IMR-90 (cell line): ENCODE measurements at regions not wholly inside any gene's neighbourhood (a gene's known extent, or its start where the extent isn't known, plus 50 kb on each side); places are given as distances from the start of the nearest gene placed in this dataset.

ENCODE experiments used
- ATAC-seq: fragments of 200-7000 bp; cut with Tn5 transposase; 2 replicates; pipeline ENCODE4 v1.9.1; 2020; ENCODE audit warnings: low read depth, mild to moderate bottlenecking, moderate library complexity
- BruUV-seq: library from RNA; stranded (reverse); fragments of 400-500 nt; replicated peaks from 2 replicates; lab custom pipeline; 2021; lab: Mats Ljungman, UMichigan
- CTCF ChIA-PET: fragments of 300-600 bp; formaldehyde crosslinking; extraction: SDS; loops from one replicate; lab custom pipeline; 2021; ENCODE audit warnings: antibody characterized with exemption; lab: Yijun Ruan, JAX
- POLR2A ChIA-PET: fragments of 300-600 bp; sonication (Branson Sonifier 250); formaldehyde crosslinking; loops from one replicate; lab custom pipeline; 2022; ENCODE audit warnings: antibody characterized with exemption; ENCODE audit not compliant: unreplicated experiment; lab: Charles Lee
- DNase-seq: peaks from one replicate; pipeline ENCODE4 v3.0.0; 2013
- H2AFZ ChIP-seq: replicated peaks from 2 replicates; pipeline ENCODE3; 2013; ENCODE audit warnings: low read length, mild to moderate bottlenecking; ENCODE audit not compliant: poor library complexity
- H2AK5ac ChIP-seq: 2 replicates; pipeline ENCODE4 v1.6.1; 2013; ENCODE audit warnings: low read depth, low read length, inconsistent platforms
- H2AK9ac ChIP-seq: replicated peaks from 2 replicates; pipeline ENCODE3; 2013; ENCODE audit warnings: mild to moderate bottlenecking, low read depth, low read length, moderate library complexity; ENCODE audit not compliant: poor library complexity
- H2BK120ac ChIP-seq: 2 replicates; pipeline ENCODE4 v1.6.1; 2013; ENCODE audit warnings: low read depth, low read length, inconsistent platforms
- H2BK15ac ChIP-seq: 3 replicates; pipeline ENCODE4 v1.6.1; 2013; ENCODE audit warnings: low read depth, low read length, inconsistent platforms
- H2BK20ac ChIP-seq: 2 replicates; pipeline ENCODE4 v1.6.1; 2013; ENCODE audit warnings: low read depth, mild to moderate bottlenecking, inconsistent platforms, low read length, moderate library complexity
- H2BK5ac ChIP-seq: 2 replicates; pipeline ENCODE4 v1.6.1; 2013; ENCODE audit warnings: mild to moderate bottlenecking, low read depth, low read length, inconsistent platforms; ENCODE audit not compliant: poor library complexity, severe bottlenecking
- H3K14ac ChIP-seq: replicated peaks from 2 replicates; pipeline ENCODE4 v1.6.1; 2013; ENCODE audit warnings: low read depth, low read length, inconsistent platforms
- H3K18ac ChIP-seq: 2 replicates; pipeline ENCODE4 v1.6.1; 2013; ENCODE audit warnings: low read depth, low read length, control low read depth
- H3K23ac ChIP-seq: 2 replicates; pipeline ENCODE4 v1.6.1; 2013; ENCODE audit warnings: low read depth, low read length, inconsistent platforms
- H3K27ac ChIP-seq: 2 replicates; pipeline ENCODE4 v1.5.1; 2013; ENCODE audit warnings: mild to moderate bottlenecking, control low read depth, low read length; ENCODE audit not compliant: insufficient read depth
- H3K27me3 ChIP-seq: 2 replicates; pipeline ENCODE4 v1.6.1; 2013; ENCODE audit warnings: low read length; ENCODE audit not compliant: control insufficient read depth, insufficient read depth
- H3K36me3 ChIP-seq: 2 replicates; pipeline ENCODE4 v1.6.1; 2013; ENCODE audit warnings: low read length, mixed read lengths; ENCODE audit not compliant: control insufficient read depth, insufficient read depth
- H3K4ac ChIP-seq: 2 replicates; pipeline ENCODE4 v1.6.1; 2013; ENCODE audit warnings: low read depth, low read length, inconsistent platforms
- H3K4me1 ChIP-seq: 2 replicates; pipeline ENCODE4 v1.6.1; 2013; ENCODE audit warnings: low read length, mixed read lengths; ENCODE audit not compliant: control insufficient read depth, insufficient read depth
- H3K4me2 ChIP-seq: 2 replicates; pipeline ENCODE4 v1.6.1; 2013; ENCODE audit warnings: low read depth, mild to moderate bottlenecking, control low read depth, low read length, moderate library complexity
- H3K4me3 ChIP-seq: 2 replicates; pipeline ENCODE4 v1.5.1; 2013; ENCODE audit warnings: low read depth, mild to moderate bottlenecking, control low read depth, low read length, moderate library complexity; ENCODE audit not compliant: insufficient read depth
- H3K56ac ChIP-seq: 2 replicates; pipeline ENCODE4 v1.6.1; 2013; ENCODE audit warnings: low read length, inconsistent platforms; ENCODE audit not compliant: insufficient read depth; ENCODE audit errors: extremely low read depth
- H3K79me1 ChIP-seq, 2 experiments: 2 replicates each; pipeline ENCODE4 v1.6.1; 2013; ENCODE audit warnings: low read length in 2 of 2, inconsistent platforms in 1 of 2, low read depth in 1 of 2
- H3K9ac ChIP-seq: 2 replicates; pipeline ENCODE4 v1.6.1; 2013; ENCODE audit warnings: low read depth, low read length, control low read depth
- H3K9me1 ChIP-seq: 2 replicates; pipeline ENCODE4 v1.6.1; 2013; ENCODE audit warnings: low read length, inconsistent platforms; ENCODE audit not compliant: insufficient read depth
- H3K9me3 ChIP-seq: 2 replicates; pipeline ENCODE4 v1.6.1; 2013; ENCODE audit warnings: low read length; ENCODE audit not compliant: control insufficient read depth, insufficient read depth
- H4K20me1 ChIP-seq: 2 replicates; pipeline ENCODE4 v1.6.1; 2013; ENCODE audit warnings: low read length, inconsistent platforms; ENCODE audit not compliant: insufficient read depth
- H4K5ac ChIP-seq: 2 replicates; pipeline ENCODE4 v1.6.1; 2013; ENCODE audit warnings: mild to moderate bottlenecking, low read depth, low read length, control low read depth
- H4K8ac ChIP-seq, 2 experiments: 2 replicates each; pipeline ENCODE4 v1.6.1; 2013; ENCODE audit warnings: low read depth in 2 of 2, low read length in 2 of 2, control low read depth in 1 of 2, inconsistent platforms in 1 of 2
- H4K91ac ChIP-seq: 2 replicates; pipeline ENCODE4 v1.6.1; 2013; ENCODE audit warnings: low read depth, low read length, inconsistent platforms; ENCODE audit not compliant: insufficient read depth
- BHLHE40 ChIP-seq: fragments of 150-350 bp; IDR thresholded peaks from 2 replicates; pipeline ENCODE4 v1.6.1; 2016; ENCODE audit warnings: mild to moderate bottlenecking, low read depth, low read length
- CEBPB ChIP-seq: IDR thresholded peaks from 2 replicates; pipeline ENCODE4 v1.6.1; 2012; ENCODE audit warnings: low read depth, low read length, improper control_type of control experiment
- CHD1 ChIP-seq: IDR thresholded peaks from 2 replicates; pipeline ENCODE4 v1.6.1; 2012; ENCODE audit warnings: low read depth, low read length, improper control_type of control experiment
- CTCF ChIP-seq: conservative IDR thresholded peaks from 2 replicates; pipeline ENCODE4 v1.5.1; 2012; ENCODE audit warnings: mild to moderate bottlenecking, low read depth, low read length, improper control_type of control experiment
- ELK1 ChIP-seq: fragments of 150-350 bp; IDR thresholded peaks from 2 replicates; pipeline ENCODE4 v1.6.1; 2016; ENCODE audit warnings: low read depth, mild to moderate bottlenecking, low read length, moderate library complexity, borderline replicate concordance
- FOS ChIP-seq: fragments of 150-350 bp; IDR thresholded peaks from 2 replicates; pipeline ENCODE4 v1.6.1; 2016; ENCODE audit warnings: low read depth, low read length
- MAFK ChIP-seq: IDR thresholded peaks from 2 replicates; pipeline ENCODE4 v1.6.1; 2012; ENCODE audit warnings: low read depth, low read length, improper control_type of control experiment
- MAZ ChIP-seq: IDR thresholded peaks from 2 replicates; pipeline ENCODE4 v1.6.1; 2012; ENCODE audit warnings: low read depth, mild to moderate bottlenecking, low read length, improper control_type of control experiment, moderate library complexity, borderline replicate concordance
- MXI1 ChIP-seq: IDR thresholded peaks from 2 replicates; pipeline ENCODE4 v1.6.1; 2012; ENCODE audit warnings: low read depth, mild to moderate bottlenecking, low read length, moderate library complexity, borderline replicate concordance
- NFE2L2 ChIP-seq: fragments of 150-350 bp; IDR thresholded peaks from 2 replicates; pipeline ENCODE4 v1.6.1; 2016; ENCODE audit warnings: low read depth, mild to moderate bottlenecking, low read length
- POLR2A ChIP-seq: IDR thresholded peaks from 2 replicates; pipeline ENCODE4 v1.6.1; 2012; ENCODE audit warnings: mild to moderate bottlenecking, low read depth, low read length
- RAD21 ChIP-seq: IDR thresholded peaks from 2 replicates; pipeline ENCODE4 v1.6.1; 2012; ENCODE audit warnings: low read length, improper control_type of control experiment
- RCOR1 ChIP-seq: IDR thresholded peaks from 2 replicates; pipeline ENCODE4 v1.6.1; 2012; ENCODE audit warnings: mild to moderate bottlenecking, low read length, improper control_type of control experiment; ENCODE audit not compliant: insufficient replicate concordance
- RFX5 ChIP-seq: IDR thresholded peaks from 2 replicates; pipeline ENCODE4 v1.8.0; 2012; ENCODE audit warnings: low read depth, mild to moderate bottlenecking, low read length, moderate library complexity
- SMC3 ChIP-seq: fragments of 150-350 bp; IDR thresholded peaks from 2 replicates; pipeline ENCODE4 v1.6.1; 2016; ENCODE audit warnings: low read depth, mild to moderate bottlenecking, antibody characterized with exemption, low read length, moderate library complexity
- USF2 ChIP-seq: fragments of 150-350 bp; IDR thresholded peaks from 2 replicates; pipeline ENCODE4 v1.6.1; 2017; ENCODE audit warnings: mild to moderate bottlenecking, antibody characterized with exemption, low read length, low read depth
- whole genome bisulfite sequencing, 2 experiments: methylation state at CpG; one replicate each; pipeline versions ENCODE4 v1.1.5 to v1.1.7; 2013; ENCODE audit warnings: missing lambda C conversion rate in 2 of 2; ENCODE audit not compliant: insufficient read length in 1 of 2; ENCODE audit errors: extremely low coverage in 2 of 2; 5-methylcytosine and 5-hydroxymethylcytosine counted together
- dilution Hi-C: fragments of 300-500 bp; cut with HindIII; formaldehyde crosslinking; loops from one replicate; pipeline ENCODE4 v1.14.3; 2018; ENCODE audit warnings: low sequenced_read_pairs; ENCODE audit not compliant: unreplicated experiment
- in situ Hi-C: fragments of 300-500 bp; cut with MboI; formaldehyde crosslinking; loops from 3 replicates; pipeline ENCODE4 v1.14.3; 2019; ENCODE audit warnings: low sequenced_read_pairs, inconsistent platforms, mixed read lengths
- intact Hi-C: fragments of 100-400 bp; cut with micrococcal nuclease; formaldehyde crosslinking; loops from 2 replicates; pipeline ENCODE4 v1.10.0; 2022

GRCh38 chr2:235206399-235206798 lies 254.6 kb downstream of the SH3BP4 start:
- ChIA-PET POLR2A (no interaction called here), CTCF (no interaction called here)
- no peak overlapping the region for H3K27ac ChIP-seq
- peaks cover 41% of the 10 kb centered on the region for H3K27me3 ChIP-seq
- WGBS, 2 experiments: 33% methylated on average over 1 of the region's 10 CpGs; no CpG with 5 or more reads in 1 of the 2 experiments
- H2AK9ac ChIP-seq: no peak overlapping the region
- no peak overlapping the region for H4K8ac ChIP-seq
- in situ Hi-C loops (no loop called here), intact Hi-C loops (no loop called here), dilution Hi-C loops (no loop called here)
- no peak overlapping the region for H3K18ac ChIP-seq
- H3K4me2 ChIP-seq: no peak overlapping the region
- no peak for DNase-seq
- H4K91ac ChIP-seq: no peak overlapping the region
- peaks cover 5% of the 10 kb centered on the region; the same call in 1 of the 2 replicates for H3K9me3 ChIP-seq
- no peaks in the 10 kb centered on the region for H3K36me3 ChIP-seq
- H3K9me1 ChIP-seq: no peaks in the 10 kb centered on the region
- no TSS peak for BruUV-seq
- H3K14ac ChIP-seq: no peak overlapping the region
- H4K5ac ChIP-seq: no peak overlapping the region
- no peak overlapping the region for H3K4me3 ChIP-seq
- no peak overlapping the region for H3K4ac ChIP-seq
- no peaks in the 10 kb centered on the region for H3K4me1 ChIP-seq
- TF ChIP-seq MXI1 (no peak), FOS (no peak), MAZ (no peak), RFX5 (no peak), RAD21 (no peak), MAFK (no peak), USF2 (no peak), RCOR1 (no peak), SMC3 (no peak), NFE2L2 (no peak), CHD1 (no peak), CEBPB (no peak), ELK1 (no peak), CTCF (no peak), POLR2A (no peak), BHLHE40 (no peak)
- no peak overlapping the region for H2BK120ac ChIP-seq
- no peak overlapping the region for H2BK20ac ChIP-seq
- H2BK5ac ChIP-seq: no peak overlapping the region
- H2BK15ac ChIP-seq: no peak overlapping the region
- no peak overlapping the region for H3K9ac ChIP-seq
- ATAC-seq: no peak
- H4K20me1 ChIP-seq: no peaks in the 10 kb centered on the region
- H3K79me1 ChIP-seq: no peaks in the 10 kb centered on the region
- H3K56ac ChIP-seq: no peak overlapping the region
- no peak overlapping the region for H3K23ac ChIP-seq
- no peak overlapping the region for H2AFZ ChIP-seq
- no peak overlapping the region for H2AK5ac ChIP-seq
